ENCODE measurements at regions not wholly inside any gene's neighbourhood (a gene's known extent, or its start where the extent isn't known, plus 50 kb on each side); places are given as distances from the start of the nearest gene placed in this dataset.

GRCh38 chr11:116467823-116468222 is 305.0 kb downstream of the BUD13 start:
- TF ChIP-seq CTCF (conservative IDR thresholded peaks at IDR 0.05 in 1 of 2, IDR thresholded peaks at IDR 0.05 in 1 of 2; ENCODE audit: low read depth in 1 of 2, low read length in 2 of 2) (no peak), EZH2 (IDR thresholded peaks at IDR 0.05; ENCODE audit: low read length, missing control alignments) (no peak)
